Stimulated activated CD4-positive, alpha-beta T cell treated with anti-CD3 and anti-CD28 coated beads, Interleukin-1b, Interleukin-23, amount 100 ng/mL, for 48 hours (primary cell): ENCODE measurements at regions not wholly inside any gene's neighbourhood (a gene's known extent, or its start where the extent isn't known, plus 50 kb on each side); places are given as distances from the start of the nearest gene placed in this dataset.

Experiments
- DNase-seq: peaks from one replicate; pipeline ENCODE4 v3.0.0-alpha.2; 2020

DNA sequence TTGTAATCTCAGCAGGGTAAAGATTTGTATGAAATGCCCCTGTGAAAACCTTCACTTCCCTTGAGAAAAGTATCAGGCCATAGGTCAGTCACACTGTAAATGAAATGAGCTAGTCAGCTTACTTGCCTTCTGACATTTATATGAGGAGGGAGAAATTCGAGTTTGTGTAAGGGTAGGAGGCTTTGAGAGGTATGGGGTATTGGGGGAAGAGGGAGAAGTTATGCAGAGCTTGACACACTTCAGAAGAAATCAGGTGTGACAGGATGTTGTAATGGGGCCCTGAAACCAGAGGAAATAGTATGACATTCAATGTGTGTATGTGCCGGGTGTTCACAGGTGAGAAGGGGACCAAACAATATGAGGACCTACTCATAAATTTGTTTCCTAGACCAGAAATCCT is 64.2 kb upstream of the CCN6 start:
- DNase-seq, result no peak

GRCh38 chr6:111990214-111990613 is 63.7 kb upstream of the CCN6 start:
- no peak for DNase-seq

DNA sequence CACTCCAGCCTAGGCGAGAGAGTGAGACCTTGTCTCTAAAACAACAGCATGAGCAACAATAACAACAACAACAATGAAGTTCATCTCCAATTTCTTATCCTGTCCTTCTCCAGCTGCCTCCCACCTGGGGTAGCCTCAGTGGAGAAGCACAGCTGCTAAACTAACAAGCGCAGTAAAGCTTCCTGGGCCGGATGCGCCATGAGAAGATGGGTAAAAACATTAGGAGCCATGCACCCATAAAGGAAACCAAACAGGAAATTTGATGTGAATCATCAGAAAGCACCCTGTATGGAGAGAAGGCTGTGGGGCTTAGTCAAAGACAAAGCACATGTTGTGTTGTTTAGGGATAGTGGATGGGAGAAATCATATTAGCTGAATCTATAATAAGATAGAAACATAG is 61.1 kb upstream of the CCN6 start:
- peak; percentile 44 for DNase-seq

- no peak for DNase-seq
Measured at GRCh38 chr6:111993342-111993741, 60.6 kb upstream of the CCN6 start.

DNA sequence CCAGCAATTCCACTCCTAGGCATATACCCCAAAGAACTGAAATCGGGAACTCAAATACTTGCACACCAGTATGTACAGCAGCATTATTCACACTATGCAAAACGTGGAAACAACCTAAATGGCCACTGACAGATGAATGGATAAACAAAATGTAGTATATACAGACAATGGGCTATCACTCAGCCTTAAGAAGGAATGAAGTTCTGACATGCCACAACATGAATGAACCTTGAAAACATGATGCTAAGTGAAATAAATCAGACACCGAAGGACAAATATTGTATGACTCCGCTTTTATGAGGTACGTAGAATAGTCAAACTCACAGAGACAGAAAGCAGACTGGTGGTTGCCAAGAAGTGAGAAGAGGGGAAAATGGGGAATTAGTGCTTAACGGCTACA is 59.1 kb upstream of the CCN6 start:
- no peak for DNase-seq

- DNase-seq, result no peak
Measured at GRCh38 chr6:111995404-111995803, 58.5 kb upstream of the CCN6 start.

GRCh38 chr6:111996144-111996865 is 57.6 kb upstream of the CCN6 start:
- no peak for DNase-seq

DNA sequence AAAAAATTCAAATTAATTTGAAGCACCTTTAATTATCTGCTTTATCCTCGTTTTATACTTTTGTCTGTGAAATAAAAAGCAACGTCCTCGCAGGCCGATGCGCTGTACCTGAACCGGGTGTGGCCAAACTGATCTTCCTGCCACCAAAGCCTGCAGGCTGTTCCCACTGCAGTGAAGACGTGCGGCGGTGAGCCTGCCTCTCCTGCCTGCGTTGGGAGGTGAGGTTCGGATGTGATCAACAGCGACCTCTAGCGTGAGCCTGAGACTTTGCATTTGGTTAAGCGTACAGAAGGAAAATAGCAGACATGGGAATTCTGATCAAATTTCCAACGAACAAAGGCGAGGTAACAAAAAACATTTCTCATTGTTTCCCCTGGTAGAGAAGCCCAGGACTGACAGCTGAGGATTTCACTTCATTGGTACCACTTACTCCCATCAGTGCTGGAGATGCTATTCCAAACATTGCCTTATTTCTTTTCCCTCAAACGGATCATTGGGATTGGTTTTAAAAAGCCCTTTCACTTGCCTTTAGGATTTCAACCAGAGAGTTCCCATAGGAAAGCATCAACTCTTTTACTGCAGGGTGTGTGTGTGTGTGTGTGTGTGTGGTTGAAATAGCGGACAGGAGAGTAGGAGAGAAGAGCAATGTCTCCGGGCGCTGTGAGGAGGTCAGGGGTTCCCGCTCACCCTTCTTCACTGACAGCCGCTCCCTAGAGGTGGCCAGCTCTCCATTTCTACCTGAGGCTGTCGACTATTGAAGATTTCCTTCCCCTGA is 56.6 kb upstream of the CCN6 start:
- DNase-seq, result peak; percentile 82

GRCh38 chr6:111997853-111998208 is 56.1 kb upstream of the CCN6 start:
- DNase-seq, result no peak

GRCh38 chr6:112002307-112002706 is 51.6 kb upstream of the CCN6 start:
- DNase-seq, result no peak
